ENCODE measurements at regions not wholly inside any gene's neighbourhood (a gene's known extent, or its start where the extent isn't known, plus 50 kb on each side); places are given as distances from the start of the nearest gene placed in this dataset.

GRCh38 chr4:57162499-57163019 lies 52.4 kb upstream of the IGFBP7 start:
- TF ChIP-seq ZNF692 (tag by site-specific recombination; IDR thresholded peaks at IDR 0.05) (no peak), ZNF549 (tag by site-specific recombination; IDR thresholded peaks at IDR 0.05) (peak; percentile 92), ZNF645 (tag by site-specific recombination; IDR thresholded peaks at IDR 0.05) (no peak)
- no peaks in the 10 kb centered on the region for H3K36me3 ChIP-seq (ENCODE audit: control insufficient read depth in 2 of 2, insufficient read depth in 1 of 2, low read length in 2 of 2)
- CTCF ChIA-PET, result interaction anchor here (0.6 to 3.5 kb wide), 30 partner anchors 10 to 1764 kb away, joined by 3 to 61 read pairs (median 5); no protein-coding TSS in a partner anchor
- no peaks in the 10 kb centered on the region; the same call in 1 of the 2 replicates for H3K4me1 ChIP-seq (ENCODE audit: control insufficient read depth, insufficient read depth, low read length)
- POLR2A ChIA-PET, result no interaction called here
- H3K4me3 ChIP-seq (ENCODE audit: low read depth, low read length), result no peak overlapping the region
- H3K9me3 ChIP-seq (ENCODE audit: control insufficient read depth, insufficient read depth, low read depth, low read length), result no peaks in the 10 kb centered on the region
- no peak overlapping the region for H3K27ac ChIP-seq (ENCODE audit: extremely low read depth, low read depth, low read length)
